ENCODE measurements at regions not wholly inside any gene's neighbourhood (a gene's known extent, or its start where the extent isn't known, plus 50 kb on each side); places are given as distances from the start of the nearest gene placed in this dataset.

GRCh38 chr11:64441127-64441526, 82.2 kb downstream of the RPS6KA4 start (continued):
- no peak for TF ChIP-seq RERE (CRISPR knock-in tag; IDR thresholded peaks at IDR 0.05; ENCODE audit: borderline replicate concordance)
- no peak for TF ChIP-seq ZBTB7A (IDR thresholded peaks at IDR 0.05; ENCODE audit: borderline replicate concordance, control insufficient read depth, low read depth, low read length)

- Histone ChIP-seq H3K79me2 (ENCODE audit: control insufficient read depth, insufficient read depth, low read length) (no peaks in the 10 kb centered on the region), H3K4me2 (ENCODE audit: insufficient read depth, low read length) (no peak overlapping the region), H3K27ac (ENCODE audit: extremely low read depth, low read depth, low read length) (no peak overlapping the region), H3K9me3 (replicated peaks; ENCODE audit: control insufficient read depth, insufficient read depth, low read depth, low read length) (no peaks in the 10 kb centered on the region), H3K9me1 (ENCODE audit: control insufficient read depth, insufficient read depth, low read length) (no peaks in the 10 kb centered on the region), H3K4me1 (replicated peaks in 1 of 2; ENCODE audit: control insufficient read depth in 2 of 2, insufficient read depth in 2 of 2, low read length in 2 of 2) (no peaks in the 10 kb centered on the region), H3K27me3 (ENCODE audit: control insufficient read depth in 2 of 2, insufficient read depth in 2 of 2, low read length in 2 of 2) (peaks cover 24 to 64% of the 10 kb centered on the region in 2 experiments), H3K36me3 (ENCODE audit: control insufficient read depth, insufficient read depth, low read length) (no peaks in the 10 kb centered on the region), H4K20me1 (replicated peaks; ENCODE audit: control insufficient read depth, insufficient read depth, low read length) (0 out of 2 replicates have a peak, but pooled peaks cover 4% of the 10 kb centered on the region), H3K9ac (ENCODE audit: insufficient read depth in 1 of 2, low read depth in 2 of 2, low read length in 2 of 2) (no peak overlapping the region), H3K4me3 (no peak overlapping the region), H2AFZ (ENCODE audit: low read depth, low read length) (no peak overlapping the region)
- DNase-seq (ENCODE audit: extremely low read depth in 1 of 4, low spot score in 3 of 4) (no peak), FAIRE-seq (no peak), ATAC-seq (no peak)
- CTCF ChIA-PET (ENCODE audit: low intra/inter-chr PET ratio) = no interaction called here
- TF ChIP-seq ELF2 (CRISPR knock-in tag; IDR thresholded peaks at IDR 0.05) (no peak), THRA (IDR thresholded peaks at IDR 0.05) (no peak), POLR2A (conservative IDR thresholded peaks at IDR 0.05) (no peak), ZNF124 (CRISPR knock-in tag; IDR thresholded peaks at IDR 0.05) (no peak), FOXO4 (CRISPR knock-in tag; IDR thresholded peaks at IDR 0.05) (no peak), TARDBP (IDR thresholded peaks at IDR 0.05) (no peak), MCM5 (IDR thresholded peaks at IDR 0.05; ENCODE audit: low read depth) (no peak), HNRNPH1 (optimal IDR thresholded peaks at IDR 0.05; ENCODE audit: low read depth, low read length) (no peak), C11orf30 (IDR thresholded peaks at IDR 0.05; ENCODE audit: low read depth) (no peak), HEY1 (CRISPR knock-in tag; IDR thresholded peaks at IDR 0.05; ENCODE audit: borderline replicate concordance) (no peak), SRSF1 (IDR thresholded peaks at IDR 0.05; ENCODE audit: low read depth, low read length) (no peak), SREBF2 (CRISPR knock-in tag; IDR thresholded peaks at IDR 0.05) (no peak), PRPF4 (IDR thresholded peaks at IDR 0.05; ENCODE audit: insufficient read depth, low read depth, low read length, poor library complexity, severe bottlenecking) (no peak)
- POLR2A ChIA-PET = no interaction called here
- no TSS peak for BruUV-seq (replicated peaks)
- WGBS (ENCODE audit: insufficient coverage, low coverage, missing lambda C conversion rate) = 5% methylated on average over 5 of the region's 5 CpGs
- in situ Hi-C loops (cut with MboI) = no loop called here
- intact Hi-C loops (cut with micrococcal nuclease) = no loop called here
Measured at GRCh38 chr11:64443001-64443400, 84.0 kb downstream of the RPS6KA4 start.

Measured in K562 (cell line).